GM19035 (cell line): ENCODE measurements at regions not wholly inside any gene's neighbourhood (a gene's known extent, or its start where the extent isn't known, plus 50 kb on each side); places are given as distances from the start of the nearest gene placed in this dataset.
"Not testable (repeated sequence)": the region's sequence is repeated elsewhere in the genome, so short reads cannot be mapped to it uniquely, and the experiment has no call there.

Experiments
- ATAC-seq: cut with Tn5 transposase; IDR thresholded peaks from one replicate; pipeline ENCODE4 v1.9.1; 2021; ENCODE audit not compliant: unreplicated experiment

- no peak for ATAC-seq
Measured at GRCh38 chr3:89923921-89924610, 816.6 kb downstream of the EPHA3 start.

DNA sequence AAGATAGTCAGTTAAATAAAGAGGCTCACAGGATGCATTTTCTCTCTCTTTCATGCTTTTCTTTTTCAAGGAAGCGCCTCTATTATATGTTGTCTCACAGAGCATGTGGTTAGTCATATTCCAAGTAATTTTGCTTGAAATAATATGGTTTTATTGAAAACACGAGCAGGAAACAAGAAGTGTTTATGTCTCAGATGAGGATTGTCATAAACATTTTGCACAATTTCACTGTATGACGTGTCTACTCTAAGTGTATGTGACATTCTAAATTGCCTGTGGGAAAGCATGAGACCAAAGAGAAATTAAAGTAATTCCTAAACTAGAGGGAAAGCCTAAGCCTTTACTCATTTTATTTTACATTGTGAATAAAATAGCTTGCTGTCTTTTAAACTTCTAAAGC lies 818.6 kb downstream of the EPHA3 start:
- no peak for ATAC-seq

DNA sequence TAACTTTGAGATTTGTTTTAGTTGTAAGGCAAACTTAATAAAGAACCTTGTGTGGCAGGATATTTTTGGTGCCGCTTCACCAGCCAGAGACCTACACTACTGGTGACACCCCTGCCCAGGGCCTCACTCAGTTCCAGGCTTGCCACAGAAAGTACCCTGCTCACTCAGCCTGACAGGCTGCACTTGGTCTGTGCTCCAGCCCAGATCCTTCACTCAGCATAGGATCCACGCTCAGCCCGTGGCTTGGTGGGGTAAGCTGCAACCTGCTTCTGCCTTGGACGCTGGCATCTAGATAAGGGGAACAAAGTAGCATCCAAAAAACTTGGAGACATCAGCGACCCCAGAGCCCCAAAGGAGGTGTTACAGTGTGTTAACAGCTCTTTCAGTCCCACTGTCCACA lies 825.5 kb downstream of the EPHA3 start:
- no peak for ATAC-seq

- ATAC-seq = not testable (repeated sequence)
Measured at GRCh38 chr3:89944461-89944860, 837.0 kb downstream of the EPHA3 start.

GRCh38 chr3:89946884-89947283 lies 839.5 kb downstream of the EPHA3 start:
- no peak for ATAC-seq

- no peak for ATAC-seq
Measured at GRCh38 chr3:89947337-89947954, 840.0 kb downstream of the EPHA3 start.

DNA sequence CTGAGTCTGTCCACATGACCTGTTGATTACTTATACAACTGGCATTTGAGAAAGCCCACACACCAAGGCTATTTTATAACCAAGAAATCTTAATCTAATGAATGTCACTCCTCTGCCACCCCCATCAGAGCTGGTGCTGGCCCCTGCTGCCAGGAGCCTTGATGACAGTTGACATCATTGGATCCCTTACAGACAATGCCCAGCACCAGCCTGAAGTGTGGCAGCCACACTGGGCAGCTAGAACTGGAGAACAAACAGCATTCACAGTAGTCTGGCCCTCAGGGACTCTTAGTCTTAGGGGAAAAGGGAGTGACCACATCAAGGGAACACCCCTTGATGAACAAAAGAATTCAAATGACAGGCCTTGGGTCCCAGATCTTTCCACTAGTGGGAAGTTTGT lies 840.6 kb downstream of the EPHA3 start:
- ATAC-seq = no peak

GRCh38 chr3:89950772-89951171 lies 843.4 kb downstream of the EPHA3 start:
- ATAC-seq = no peak

DNA sequence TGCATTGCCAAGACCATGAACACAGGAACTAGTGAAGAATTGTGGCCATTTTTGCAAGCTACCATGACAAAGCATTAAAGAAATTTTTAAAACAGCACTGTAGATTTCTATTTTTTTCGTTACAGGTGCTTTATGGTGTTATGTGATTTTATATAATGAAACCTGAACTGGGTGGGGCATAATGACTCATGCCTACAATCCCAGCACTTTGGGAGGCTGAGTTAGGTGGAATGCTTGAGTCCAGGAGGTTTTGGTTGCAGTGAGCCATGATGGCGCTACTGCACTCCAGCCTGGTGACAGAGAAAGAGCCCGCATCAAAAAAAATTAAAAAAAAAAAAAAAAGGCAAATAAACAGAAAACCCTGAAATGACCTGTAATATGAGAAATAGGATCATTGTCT lies 846.7 kb downstream of the EPHA3 start:
- no peak for ATAC-seq

GRCh38 chr3:89955156-89955555 lies 847.7 kb downstream of the EPHA3 start:
- no peak for ATAC-seq

DNA sequence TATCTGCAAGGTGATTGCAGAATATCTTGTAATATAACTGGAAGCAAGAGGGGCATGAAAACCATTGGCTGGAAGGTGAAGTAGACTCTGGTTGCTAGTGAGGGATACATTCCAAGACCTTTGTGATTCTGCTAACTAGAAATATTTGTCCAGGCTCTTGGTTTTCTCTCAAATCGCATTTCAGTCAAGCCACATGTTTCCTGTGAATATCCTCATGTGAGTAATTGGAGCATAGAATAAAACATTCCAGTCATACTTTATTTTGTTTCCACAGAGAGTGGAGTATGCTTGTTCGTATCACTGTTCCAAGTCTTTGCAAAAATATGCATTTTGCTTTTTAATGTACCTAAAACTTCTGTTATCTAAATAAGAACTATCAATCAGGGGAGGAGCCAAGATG lies 850.0 kb downstream of the EPHA3 start:
- ATAC-seq = no peak

GRCh38 chr3:89958163-89958562 lies 850.7 kb downstream of the EPHA3 start:
- not testable (repeated sequence) for ATAC-seq

DNA sequence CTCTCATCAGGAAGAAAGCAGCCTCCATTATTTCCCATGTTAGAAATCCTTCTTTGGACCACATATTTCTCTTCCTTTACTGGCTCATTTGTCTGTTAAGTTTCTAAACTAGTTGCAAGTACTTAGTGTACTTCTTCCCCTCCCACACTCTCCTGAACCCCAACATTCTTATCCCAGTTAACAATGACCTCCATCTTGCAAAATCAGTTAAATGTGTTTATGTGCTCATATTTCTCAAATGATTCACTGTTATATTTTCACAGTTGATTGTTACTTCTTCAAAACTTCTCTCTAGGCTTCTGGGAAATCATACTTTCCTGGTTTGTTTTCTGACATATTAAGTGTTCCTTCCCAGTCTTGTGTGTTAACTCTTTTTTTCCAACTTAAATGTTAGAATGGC lies 856.9 kb downstream of the EPHA3 start:
- ATAC-seq = no peak

DNA sequence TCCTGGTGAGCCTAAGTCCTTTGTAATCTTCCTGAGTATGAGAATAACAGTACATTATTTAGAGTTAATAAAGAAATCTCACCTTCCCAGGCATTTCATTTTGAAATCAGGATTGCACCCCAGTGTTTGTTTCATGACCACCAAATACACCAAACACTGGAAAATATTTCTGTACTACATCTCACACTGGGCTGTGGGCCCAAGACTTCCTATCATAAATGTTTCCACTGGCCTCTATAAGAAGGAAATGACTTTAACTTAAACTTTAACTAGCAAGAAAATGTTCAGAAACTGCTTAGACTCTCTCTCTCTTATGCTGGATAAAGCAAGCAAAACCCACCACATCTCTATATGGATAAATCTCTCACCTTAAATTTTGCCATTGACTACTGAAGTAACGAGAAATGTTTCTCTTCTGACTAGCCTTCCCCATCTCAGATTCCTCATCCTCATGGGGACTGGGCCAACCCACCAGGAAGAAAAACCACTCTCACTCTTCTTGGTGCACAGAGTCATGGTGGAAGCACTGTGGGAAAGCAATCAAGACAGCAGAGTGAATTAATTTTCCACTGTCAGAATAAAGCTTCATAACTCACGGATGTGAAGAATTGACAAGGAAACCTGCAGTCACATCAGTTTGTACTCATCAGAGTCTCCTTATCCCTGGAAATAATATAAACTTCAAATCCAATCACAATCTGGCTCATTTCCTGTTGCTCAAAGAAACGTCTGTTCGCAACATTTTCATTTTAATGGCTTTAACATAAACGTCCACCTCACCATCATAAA lies 859.6 kb downstream of the EPHA3 start:
- ATAC-seq = no peak

GRCh38 chr3:89971329-89971728 lies 863.9 kb downstream of the EPHA3 start:
- no peak for ATAC-seq

- ATAC-seq = no peak
Measured at GRCh38 chr3:89973156-89973555, 865.7 kb downstream of the EPHA3 start.

GRCh38 chr3:89974903-89975519 lies 867.6 kb downstream of the EPHA3 start:
- no peak for ATAC-seq

GRCh38 chr3:89983449-89983848 lies 876.0 kb downstream of the EPHA3 start:
- ATAC-seq = no peak

DNA sequence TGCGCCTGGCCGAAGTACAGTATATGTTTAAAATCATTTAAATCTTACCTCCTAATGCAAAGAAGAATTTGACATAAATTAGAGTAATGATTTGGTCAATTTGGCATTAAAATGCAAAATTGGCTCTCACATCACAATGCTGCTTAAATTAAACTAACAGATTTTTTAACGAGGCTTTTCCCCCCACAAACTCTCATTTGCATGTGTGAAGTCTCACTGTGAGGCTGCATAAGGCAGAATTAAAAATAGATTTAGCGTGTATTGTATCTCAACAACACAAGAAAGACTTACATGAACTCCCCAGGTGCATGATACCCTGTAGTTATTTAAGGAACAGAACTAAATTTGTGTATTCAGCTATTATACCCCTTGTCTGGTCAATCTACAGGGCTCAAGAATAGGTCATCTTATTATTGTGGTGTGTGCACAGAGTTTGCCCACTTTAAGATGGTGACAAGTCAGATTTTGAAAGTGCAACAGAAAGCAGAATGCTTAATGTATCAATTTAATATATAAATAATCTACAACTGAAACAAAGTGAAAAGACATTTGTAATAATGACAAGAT lies 897.9 kb downstream of the EPHA3 start:
- no peak for ATAC-seq

DNA sequence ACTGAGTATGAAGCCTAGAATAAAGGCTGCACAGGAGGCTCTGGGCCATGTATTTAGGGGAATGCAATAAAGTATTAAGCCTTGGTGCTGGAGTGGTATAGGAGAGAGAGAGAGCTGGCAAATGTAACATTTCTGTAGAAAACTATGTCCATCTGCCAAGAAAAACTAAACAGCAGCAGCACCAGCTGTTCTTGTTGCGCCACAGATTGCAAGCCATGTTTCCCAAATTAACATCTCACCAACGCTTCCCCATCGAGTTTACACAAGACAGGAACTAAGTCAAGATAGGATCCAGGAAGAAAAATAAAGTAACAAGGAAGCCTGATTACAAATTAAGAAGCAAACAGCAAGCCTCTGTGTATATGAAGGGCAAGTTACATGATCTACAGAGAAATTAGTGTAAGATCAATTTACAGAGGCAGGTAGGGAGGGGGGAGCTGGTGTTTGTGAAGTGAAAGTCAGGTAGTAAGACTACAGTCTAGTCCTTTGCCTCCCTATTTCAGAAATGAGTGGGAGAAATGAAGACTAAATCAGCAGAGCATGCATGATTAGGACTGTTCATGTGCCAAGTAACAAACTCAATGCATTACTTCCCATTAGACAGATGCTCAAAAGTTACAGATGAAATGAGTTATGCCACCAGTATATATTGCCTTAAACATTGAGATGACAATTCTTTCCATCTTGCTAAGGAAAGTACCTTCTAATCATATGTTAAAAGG lies 900.5 kb downstream of the EPHA3 start:
- no peak for ATAC-seq

- ATAC-seq = no peak
Measured at GRCh38 chr3:90010341-90010740, 902.9 kb downstream of the EPHA3 start.
